OCI-LY1 (cell line): ENCODE measurements at regions not wholly inside any gene's neighbourhood (a gene's known extent, or its start where the extent isn't known, plus 50 kb on each side); places are given as distances from the start of the nearest gene placed in this dataset.

ENCODE experiments used
- EZH2 ChIP-seq: fragments of 200-600 bp; sonication (generic), shearing (Covaris generic); IDR thresholded peaks from 2 replicates; pipeline ENCODE4 v1.8.0; 2017; ENCODE audit warnings: borderline replicate concordance, mixed run types, mild to moderate bottlenecking, antibody characterized with exemption, low read length, moderate library complexity, mixed read lengths
- TF ChIP-seq, protein P1 (sequence below): fragments of 200-600 bp; sonication (generic), shearing (Covaris generic); IDR thresholded peaks from 2 replicates; pipeline ENCODE4 v1.5.1; 2017; ENCODE audit warnings: mild to moderate bottlenecking, antibody characterized with exemption, low read length, moderate library complexity, mixed read lengths

DNA sequence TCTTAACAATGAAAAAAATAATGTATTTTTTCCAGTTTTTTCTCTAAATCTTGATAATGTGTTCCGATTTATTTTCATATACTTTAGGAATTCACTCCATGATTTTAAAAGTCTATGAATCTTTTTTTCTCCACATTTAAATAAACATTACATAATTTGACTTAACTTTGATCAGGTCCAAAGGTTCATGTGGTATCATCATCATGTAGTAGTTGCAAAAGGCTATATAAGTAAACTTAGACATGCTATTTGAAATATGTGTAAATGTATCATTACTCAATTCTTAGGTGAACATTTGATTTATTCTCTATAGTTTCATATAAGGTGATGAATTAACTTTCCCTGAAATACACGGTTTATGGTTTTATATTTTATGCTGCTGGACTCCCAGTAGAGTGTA lies 2197.0 kb upstream of the RAG2 start:
- TF ChIP-seq, protein P1, sequence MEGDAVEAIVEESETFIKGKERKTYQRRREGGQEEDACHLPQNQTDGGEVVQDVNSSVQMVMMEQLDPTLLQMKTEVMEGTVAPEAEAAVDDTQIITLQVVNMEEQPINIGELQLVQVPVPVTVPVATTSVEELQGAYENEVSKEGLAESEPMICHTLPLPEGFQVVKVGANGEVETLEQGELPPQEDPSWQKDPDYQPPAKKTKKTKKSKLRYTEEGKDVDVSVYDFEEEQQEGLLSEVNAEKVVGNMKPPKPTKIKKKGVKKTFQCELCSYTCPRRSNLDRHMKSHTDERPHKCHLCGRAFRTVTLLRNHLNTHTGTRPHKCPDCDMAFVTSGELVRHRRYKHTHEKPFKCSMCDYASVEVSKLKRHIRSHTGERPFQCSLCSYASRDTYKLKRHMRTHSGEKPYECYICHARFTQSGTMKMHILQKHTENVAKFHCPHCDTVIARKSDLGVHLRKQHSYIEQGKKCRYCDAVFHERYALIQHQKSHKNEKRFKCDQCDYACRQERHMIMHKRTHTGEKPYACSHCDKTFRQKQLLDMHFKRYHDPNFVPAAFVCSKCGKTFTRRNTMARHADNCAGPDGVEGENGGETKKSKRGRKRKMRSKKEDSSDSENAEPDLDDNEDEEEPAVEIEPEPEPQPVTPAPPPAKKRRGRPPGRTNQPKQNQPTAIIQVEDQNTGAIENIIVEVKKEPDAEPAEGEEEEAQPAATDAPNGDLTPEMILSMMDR: no peak
- no peak for TF ChIP-seq EZH2
